ENCODE measurements at regions not wholly inside any gene's neighbourhood (a gene's known extent, or its start where the extent isn't known, plus 50 kb on each side); places are given as distances from the start of the nearest gene placed in this dataset.

GRCh38 chr3:82410366-82410765, 648.9 kb upstream of the GBE1 start:
- TF ChIP-seq CTCF (IDR thresholded peaks at IDR 0.05), result no peak
- TF ChIP-seq POLR2A (IDR thresholded peaks at IDR 0.05), result no peak
